HCT116 (cell line): ENCODE measurements at regions not wholly inside any gene's neighbourhood (a gene's known extent, or its start where the extent isn't known, plus 50 kb on each side); places are given as distances from the start of the nearest gene placed in this dataset.

Experiments
- ATAC-seq: fragments of 200-7000 bp; cut with Tn5 transposase; 2 replicates; pipeline ENCODE4 v1.9.1; 2020; ENCODE audit warnings: mild to moderate bottlenecking, moderate library complexity
- BruUV-seq: library from RNA; stranded (reverse); fragments of 400-500 nt; replicated peaks from 2 replicates; lab custom pipeline; 2021; lab: Mats Ljungman, UMichigan
- CTCF ChIA-PET: fragments of 300-600 bp; sonication (Branson Sonifier 250); formaldehyde crosslinking; loops from one replicate; lab custom pipeline; 2021; ENCODE audit warnings: antibody characterized with exemption; lab: Charles Lee
- POLR2A ChIA-PET: fragments of 300-600, 350-600 bp; sonication (Branson Sonifier 250); formaldehyde crosslinking; loops from one replicate; lab custom pipeline; 2021; ENCODE audit warnings: antibody characterized with exemption; lab: Charles Lee
- RAD21 ChIA-PET, 2 experiments: fragments of 300-600 bp; sonication (Branson Sonifier 250); formaldehyde crosslinking; loops; one replicate each; lab custom pipeline; 2023; ENCODE audit warnings: low total read pairs in 2 of 2; ENCODE audit not compliant: uncharacterized antibody in 2 of 2, unreplicated experiment in 2 of 2, low non-redundant PET in 1 of 2; lab: Charles Lee
- DNase-seq: peaks from one replicate; pipeline ENCODE4 v3.0.0-alpha.2; 2010; ENCODE audit warnings: low read depth, low spot score
- H2AFZ ChIP-seq: fragments of 200-600 bp; shearing (Covaris generic), sonication (generic); 2 replicates; pipeline ENCODE4 v1.6.1; 2017; ENCODE audit warnings: low read depth, mixed run types, mixed read lengths, antibody characterized with exemption, low read length; ENCODE audit not compliant: poor library complexity, severe bottlenecking
- H3K27ac ChIP-seq: 2 replicates; pipeline ENCODE4 v1.5.1; 2012; ENCODE audit warnings: low read depth, low read length
- H3K27me3 ChIP-seq: fragments of 200-600 bp; sonication (generic); 2 replicates; pipeline ENCODE4 v1.6.1; 2016; ENCODE audit warnings: mixed run types, low read length, mixed read lengths; ENCODE audit not compliant: insufficient read depth
- H3K36me3 ChIP-seq, 2 experiments: fragments of 200-500 bp in 1 of 2; fragments of 200-600 bp in 1 of 2; sonication (Bioruptor generic) in 1 of 2; sonication (generic) in 1 of 2; 2 replicates each; pipeline versions ENCODE4 v1.5.1 to v1.6.1; 2014 to 2016; ENCODE audit warnings: low read length in 2 of 2, inconsistent platforms in 1 of 2, mixed read lengths in 1 of 2, mixed run types in 1 of 2; ENCODE audit not compliant: insufficient read depth in 2 of 2, control insufficient read depth in 1 of 2
- H3K4me1 ChIP-seq, 2 experiments: fragments of 200-600 bp in 1 of 2; sonication (generic) in 1 of 2; 2 replicates each; pipeline versions ENCODE4 v1.5.1 to v1.6.1; 2012 to 2017; ENCODE audit warnings: low read length in 2 of 2, inconsistent platforms in 1 of 2, mild to moderate bottlenecking in 1 of 2, mixed read lengths in 1 of 2, mixed run types in 1 of 2, moderate library complexity in 1 of 2; ENCODE audit not compliant: insufficient read depth in 2 of 2, control insufficient read depth in 1 of 2
- H3K4me2 ChIP-seq: fragments of 200-600 bp; sonication (generic); 2 replicates; pipeline ENCODE4 v1.6.1; 2017; ENCODE audit warnings: mixed run types, low read length, mixed read lengths
- H3K4me3 ChIP-seq, 2 experiments: fragments of 200-600 bp in 1 of 2; sonication (generic) in 1 of 2; replicated peaks in 1 of 2; 2 replicates each; pipeline ENCODE4 v1.5.1; 2011 to 2016; ENCODE audit warnings: low read length in 2 of 2, control low read depth in 1 of 2, low read depth in 1 of 2, mild to moderate bottlenecking in 1 of 2, mixed read lengths in 1 of 2, mixed run types in 1 of 2
- H3K79me2 ChIP-seq: fragments of 200-600 bp; sonication (generic); 2 replicates; pipeline ENCODE4 v1.6.1; 2017; ENCODE audit warnings: mild to moderate bottlenecking, mixed run types, low read length, moderate library complexity, mixed read lengths; ENCODE audit not compliant: insufficient read depth
- H3K9ac ChIP-seq: fragments of 200-600 bp; sonication (generic); 2 replicates; pipeline ENCODE4 v1.6.1; 2016; ENCODE audit warnings: low read length, mixed read lengths
- H3K9me2 ChIP-seq: fragments of 200-600 bp; sonication (generic), shearing (Covaris generic); 2 replicates; pipeline ENCODE4 v1.6.1; 2017; ENCODE audit warnings: mixed run types, mild to moderate bottlenecking, moderate library complexity; ENCODE audit not compliant: insufficient read depth
- H3K9me3 ChIP-seq, 2 experiments: fragments of 200-500 bp in 1 of 2; fragments of 200-600 bp in 1 of 2; sonication (Bioruptor generic) in 1 of 2; sonication (generic) in 1 of 2; 2 replicates each; pipeline ENCODE4 v1.6.1; 2014 to 2017; ENCODE audit warnings: low read length in 2 of 2, mixed read lengths in 2 of 2, inconsistent platforms in 1 of 2, low read depth in 1 of 2, mild to moderate bottlenecking in 1 of 2, mixed run types in 1 of 2, moderate library complexity in 1 of 2; ENCODE audit not compliant: control insufficient read depth in 1 of 2, insufficient read depth in 1 of 2
- H4K20me1 ChIP-seq: fragments of 200-600 bp; sonication (generic), shearing (Covaris generic); 2 replicates; pipeline ENCODE4 v1.6.1; 2017; ENCODE audit warnings: mixed run types, mild to moderate bottlenecking, moderate library complexity; ENCODE audit not compliant: insufficient read depth
- ATF3 ChIP-seq: IDR thresholded peaks from 2 replicates; pipeline ENCODE4 v1.6.1; 2012
- CTCF ChIP-seq, 3 experiments: fragments of 200-600 bp in 1 of 3; sonication (generic) in 1 of 3; IDR thresholded peaks in 2 of 3; conservative IDR thresholded peaks in 1 of 3; 2 replicates each; pipeline ENCODE4 v1.5.1; 2012 to 2017; ENCODE audit warnings: low read depth in 2 of 3, low read length in 2 of 3, antibody characterized with exemption in 1 of 3, borderline replicate concordance in 1 of 3, control low read depth in 1 of 3, mild to moderate bottlenecking in 1 of 3, mixed read lengths in 1 of 3, mixed run types in 1 of 3, moderate library complexity in 1 of 3; ENCODE audit not compliant: insufficient read depth in 1 of 3
- EZH2 ChIP-seq: fragments of 200-600 bp; sonication (generic); IDR thresholded peaks from 2 replicates; pipeline ENCODE4 v1.6.1; 2017; ENCODE audit warnings: antibody characterized with exemption, mixed run types
- JUND ChIP-seq: IDR thresholded peaks from 2 replicates; pipeline ENCODE4 v1.6.1; 2012
- POLR2A ChIP-seq: IDR thresholded peaks from 2 replicates; pipeline ENCODE4 v1.7.0; 2011; ENCODE audit warnings: borderline replicate concordance; ENCODE audit not compliant: insufficient read depth, insufficient read length; ENCODE audit errors: extremely low read depth
- SIN3A ChIP-seq: IDR thresholded peaks from 2 replicates; pipeline ENCODE4 v1.6.1; 2012; ENCODE audit warnings: low read depth
- SP1 ChIP-seq: IDR thresholded peaks from 2 replicates; pipeline ENCODE4 v1.6.1; 2012; ENCODE audit warnings: low read depth
- TCF7L2 ChIP-seq: IDR thresholded peaks from 2 replicates; pipeline ENCODE4 v1.7.0; 2011; ENCODE audit warnings: borderline replicate concordance, inconsistent platforms; ENCODE audit not compliant: insufficient read depth, insufficient read length; ENCODE audit errors: extremely low read depth
- YY1 ChIP-seq: IDR thresholded peaks from 2 replicates; pipeline ENCODE4 v1.6.1; 2011; ENCODE audit warnings: low read length, low read depth, moderate library complexity, mild to moderate bottlenecking; ENCODE audit not compliant: insufficient replicate concordance; ENCODE audit errors: extremely low read depth
- ZBTB33 ChIP-seq: IDR thresholded peaks from 2 replicates; pipeline ENCODE4 v1.6.1; 2011; ENCODE audit warnings: mild to moderate bottlenecking, low read length, moderate library complexity; ENCODE audit not compliant: insufficient replicate concordance; ENCODE audit errors: extremely low read depth
- intact Hi-C: fragments of 100-400 bp; cut with micrococcal nuclease; formaldehyde crosslinking; loops from 2 replicates; pipeline ENCODE4 v1.10.0; 2022

- BruUV-seq: no TSS peak
Observed at GRCh38 chr21:29431680-29432079, 133.0 kb downstream of the BACH1 start.

More at GRCh38 chr21:29431680-29432079, 133.0 kb downstream of the BACH1 start:
- Histone ChIP-seq H3K36me3 (no peaks in the 10 kb centered on the region), H2AFZ (no peak overlapping the region), H3K79me2 (no peaks in the 10 kb centered on the region), H4K20me1 (no peaks in the 10 kb centered on the region), H3K9me2 (no peaks in the 10 kb centered on the region), H3K27ac (no peak overlapping the region), H3K4me3 (no peak overlapping the region), H3K9ac (no peak overlapping the region), H3K9me3 (no peaks in the 10 kb centered on the region), H3K4me1 (no peaks in the 10 kb centered on the region), H3K27me3 (no peaks in the 10 kb centered on the region), H3K4me2 (no peak overlapping the region)
- intact Hi-C loops: no loop called here
- POLR2A ChIA-PET: no interaction called here
- TF ChIP-seq ZBTB33 (no peak), CTCF (IDR thresholded peaks at IDR 0.05 in 2 of 3, conservative IDR thresholded peaks at IDR 0.05 in 1 of 3; ENCODE audit: borderline replicate concordance in 1 of 3, insufficient read depth in 1 of 3, low read depth in 2 of 3, low read length in 2 of 3) (no peak), SIN3A (no peak), ATF3 (no peak), EZH2 (no peak), TCF7L2 (no peak), SP1 (no peak), POLR2A (no peak), YY1 (no peak), JUND (no peak)
- ATAC-seq: no peak
- no peak for DNase-seq
- RAD21 ChIA-PET: no interaction called here
- CTCF ChIA-PET: interaction anchor here (1.4 kb wide), 1 partner anchor 55 kb away, joined by 3 read pairs; no protein-coding TSS in a partner anchor
